Right lobe of liver (tissue), 4 donors: ENCODE measurements at regions not wholly inside any gene's neighbourhood (a gene's known extent, or its start where the extent isn't known, plus 50 kb on each side); places are given as distances from the start of the nearest gene placed in this dataset.

Experiments used
- CTCF ChIP-seq, 4 donors: fragments of 200-600 bp in 3 of 4; fragments of 450-650 bp in 1 of 4; IDR thresholded peaks; one replicate each; pipeline versions ENCODE4 v1.5.1 to v1.8.0; 2016 to 2022; ENCODE audit warnings: antibody characterized with exemption in 4 of 4, mild to moderate bottlenecking in 2 of 4
- POLR2A ChIP-seq: fragments of 450-650 bp; IDR thresholded peaks from one replicate; pipeline ENCODE4 v1.6.1; 2017; ENCODE audit warnings: antibody characterized with exemption, mild to moderate bottlenecking
- donor health status: DM: no; HTN: no; CAD: no.
- donor health status: DM: no; HTN: no; CAD: no.
- donor health status: DM: no; HTN: yes; CAD: no.

- no peak for TF ChIP-seq CTCF (IDR thresholded peaks at IDR 0.05)
- TF ChIP-seq POLR2A, result no peak
These were observed 125.1 kb downstream of the AKAP11 start for GRCh38 chr13:42396901-42397655.
